ENCODE measurements at regions not wholly inside any gene's neighbourhood (a gene's known extent, or its start where the extent isn't known, plus 50 kb on each side); places are given as distances from the start of the nearest gene placed in this dataset.
A peak's percentile ranks its signal among the peaks of the same experiment; 100 is the strongest.

- TF ChIP-seq CTCF (IDR thresholded peaks at IDR 0.05; ENCODE audit: low read depth, low read length): no peak
- no peaks in the 10 kb centered on the region for H3K9me3 ChIP-seq
- no peaks in the 10 kb centered on the region for H3K36me3 ChIP-seq
- peaks cover 44% of the 10 kb centered on the region for H3K4me1 ChIP-seq
- H3K27me3 ChIP-seq: no peaks in the 10 kb centered on the region
- no peak for DNase-seq
- H3K4me3 ChIP-seq (ENCODE audit: low read depth, low read length): no peak overlapping the region
Observed at GRCh38 chr10:42969909-42970308, 107.0 kb upstream of the RET start.

- DNase-seq: peak; percentile 95
- peak; percentile 52 for TF ChIP-seq CTCF (IDR thresholded peaks at IDR 0.05; ENCODE audit: low read depth, low read length)
- Histone ChIP-seq H3K9me3 (no peaks in the 10 kb centered on the region), H3K27me3 (no peaks in the 10 kb centered on the region), H3K4me3 (ENCODE audit: low read depth, low read length) (no peak overlapping the region), H3K4me1 (peaks cover 49% of the 10 kb centered on the region), H3K36me3 (no peaks in the 10 kb centered on the region)
Observed at GRCh38 chr10:42970451-42971250, 106.2 kb upstream of the RET start.

- H3K27me3 ChIP-seq: no peaks in the 10 kb centered on the region
- no peak overlapping the region for H3K4me3 ChIP-seq (ENCODE audit: low read depth, low read length)
- no peak for DNase-seq
- H3K4me1 ChIP-seq: peaks cover 55% of the 10 kb centered on the region
- H3K9me3 ChIP-seq: no peaks in the 10 kb centered on the region
- no peaks in the 10 kb centered on the region for H3K36me3 ChIP-seq
- TF ChIP-seq CTCF (IDR thresholded peaks at IDR 0.05; ENCODE audit: low read depth, low read length): no peak
Observed at GRCh38 chr10:42971251-42971599, 105.6 kb upstream of the RET start.

GRCh38 chr10:42972946-42973345 lies 103.9 kb upstream of the RET start:
- Histone ChIP-seq H3K36me3 (no peaks in the 10 kb centered on the region), H3K9me3 (no peaks in the 10 kb centered on the region), H3K4me1 (peaks cover 65% of the 10 kb centered on the region), H3K4me3 (ENCODE audit: low read depth, low read length) (no peak overlapping the region), H3K27me3 (no peaks in the 10 kb centered on the region)
- no peak for TF ChIP-seq CTCF (IDR thresholded peaks at IDR 0.05; ENCODE audit: low read depth, low read length)
- DNase-seq: no peak

GRCh38 chr10:42973411-42973810 lies 103.5 kb upstream of the RET start:
- Histone ChIP-seq H3K36me3 (no peaks in the 10 kb centered on the region), H3K4me1 (peaks cover 65% of the 10 kb centered on the region), H3K27me3 (no peaks in the 10 kb centered on the region), H3K9me3 (no peaks in the 10 kb centered on the region), H3K4me3 (ENCODE audit: low read depth, low read length) (no peak overlapping the region)
- TF ChIP-seq CTCF (IDR thresholded peaks at IDR 0.05; ENCODE audit: low read depth, low read length): no peak
- DNase-seq: no peak

- H3K4me3 ChIP-seq (ENCODE audit: low read depth, low read length): no peak overlapping the region
- no peak for TF ChIP-seq CTCF (IDR thresholded peaks at IDR 0.05; ENCODE audit: low read depth, low read length)
- no peaks in the 10 kb centered on the region for H3K27me3 ChIP-seq
- H3K4me1 ChIP-seq: peaks cover 64% of the 10 kb centered on the region
- no peaks in the 10 kb centered on the region for H3K9me3 ChIP-seq
- no peaks in the 10 kb centered on the region for H3K36me3 ChIP-seq
- peak; percentile 10 for DNase-seq
Observed at GRCh38 chr10:42973870-42974692, 102.8 kb upstream of the RET start.

Measured in BE2C (cell line).